ENCODE measurements at regions not wholly inside any gene's neighbourhood (a gene's known extent, or its start where the extent isn't known, plus 50 kb on each side); places are given as distances from the start of the nearest gene placed in this dataset.

- no peaks in the 10 kb centered on the region for H3K9me3 ChIP-seq
- TF ChIP-seq POLR2AphosphoS5 (IDR thresholded peaks at IDR 0.05) (no peak), CTCF (IDR thresholded peaks at IDR 0.05) (no peak), POLR2A (IDR thresholded peaks at IDR 0.05) (no peak)
- intact Hi-C loops (cut with DNase I; ENCODE audit: low total_unique reads), result no loop called here
Observed at GRCh38 chr4:170656506-170656905, 566.8 kb upstream of the AADAT start.

GRCh38 chr4:170652571-170652970, 562.8 kb upstream of the AADAT start:
- Histone ChIP-seq H3K27ac (no peak overlapping the region), H3K27me3 (no peaks in the 10 kb centered on the region), H3K36me3 (no peaks in the 10 kb centered on the region), H3K9me3 (no peaks in the 10 kb centered on the region), H3K4me3 (no peak overlapping the region), H3K4me1 (no peaks in the 10 kb centered on the region)
- DNase-seq (ENCODE audit: low spot score in 2 of 2), result no peak
- intact Hi-C loops (cut with DNase I; ENCODE audit: low total_unique reads), result loop anchor here (5.0 kb wide), 1 partner anchor 345 kb away; no protein-coding TSS in a partner anchor
- TF ChIP-seq POLR2AphosphoS5 (IDR thresholded peaks at IDR 0.05), result no peak
- TF ChIP-seq POLR2A (IDR thresholded peaks at IDR 0.05), result no peak
- TF ChIP-seq CTCF (IDR thresholded peaks at IDR 0.05), result no peak

More at GRCh38 chr4:170656506-170656905, 566.8 kb upstream of the AADAT start:
- DNase-seq (ENCODE audit: low spot score in 2 of 2), result no peak
- H3K36me3 ChIP-seq, result no peaks in the 10 kb centered on the region
- H3K4me1 ChIP-seq, result no peaks in the 10 kb centered on the region
- H3K27me3 ChIP-seq, result no peaks in the 10 kb centered on the region
- no peak overlapping the region for H3K27ac ChIP-seq
- H3K4me3 ChIP-seq, result no peak overlapping the region

- DNase-seq (ENCODE audit: low spot score in 2 of 2), result no peak
- peaks cover 0 to 3% of the 10 kb centered on the region in 2 donors for H3K9me3 ChIP-seq
- H3K4me1 ChIP-seq, result no peaks in the 10 kb centered on the region
- no peak overlapping the region for H3K27ac ChIP-seq
- H3K27me3 ChIP-seq, result no peaks in the 10 kb centered on the region
- intact Hi-C loops (cut with DNase I; ENCODE audit: low total_unique reads), result loop anchor here (5.0 kb wide), 1 partner anchor 344 kb away; no protein-coding TSS in a partner anchor
- H3K36me3 ChIP-seq, result no peaks in the 10 kb centered on the region
- TF ChIP-seq CTCF (IDR thresholded peaks at IDR 0.05) (no peak), POLR2AphosphoS5 (IDR thresholded peaks at IDR 0.05) (no peak), POLR2A (IDR thresholded peaks at IDR 0.05) (no peak)
- no peak overlapping the region for H3K4me3 ChIP-seq
Observed at GRCh38 chr4:170651786-170652185, 562.0 kb upstream of the AADAT start.

GRCh38 chr4:170627418-170627817, 537.7 kb upstream of the AADAT start:
- Histone ChIP-seq H3K4me3 (no peak overlapping the region), H3K27me3 (no peaks in the 10 kb centered on the region), H3K4me1 (no peaks in the 10 kb centered on the region), H3K27ac (no peak overlapping the region), H3K36me3 (no peaks in the 10 kb centered on the region), H3K9me3 (peaks cover 9 to 31% of the 10 kb centered on the region in 2 donors)
- no peak for TF ChIP-seq CTCF (IDR thresholded peaks at IDR 0.05)
- no peak for TF ChIP-seq POLR2AphosphoS5 (IDR thresholded peaks at IDR 0.05)
- no peak for TF ChIP-seq POLR2A (IDR thresholded peaks at IDR 0.05)
- intact Hi-C loops (cut with DNase I; ENCODE audit: low total_unique reads), result no loop called here
- no peak for DNase-seq (ENCODE audit: low spot score in 2 of 2)

GRCh38 chr4:170623899-170624298, 534.1 kb upstream of the AADAT start:
- TF ChIP-seq POLR2AphosphoS5 (IDR thresholded peaks at IDR 0.05), result no peak
- TF ChIP-seq CTCF (IDR thresholded peaks at IDR 0.05), result no peak
- no peak for TF ChIP-seq POLR2A (IDR thresholded peaks at IDR 0.05)
- no peak overlapping the region for H3K27ac ChIP-seq
- intact Hi-C loops (cut with DNase I; ENCODE audit: low total_unique reads), result no loop called here
- H3K27me3 ChIP-seq, result no peaks in the 10 kb centered on the region
- no peak overlapping the region for H3K4me3 ChIP-seq
- DNase-seq (ENCODE audit: low spot score in 2 of 2), result no peak
- H3K9me3 ChIP-seq, result peaks cover 0 to 2% of the 10 kb centered on the region in 2 donors
- no peaks in the 10 kb centered on the region for H3K36me3 ChIP-seq
- no peaks in the 10 kb centered on the region for H3K4me1 ChIP-seq

Data from breast epithelium (tissue), 4 donors.